ENCODE measurements at regions not wholly inside any gene's neighbourhood (a gene's known extent, or its start where the extent isn't known, plus 50 kb on each side); places are given as distances from the start of the nearest gene placed in this dataset.

- ChIA-PET POLR2A (no interaction called here), CTCF (no interaction called here)
- TF ChIP-seq FOXA1 (IDR thresholded peaks at IDR 0.05) (no peak), BHLHE40 (IDR thresholded peaks at IDR 0.05; ENCODE audit: borderline replicate concordance) (no peak), ARNT (IDR thresholded peaks at IDR 0.05) (no peak), L3MBTL2 (conservative IDR thresholded peaks at IDR 0.05) (no peak), SP1 (IDR thresholded peaks at IDR 0.05) (no peak), HDGF (IDR thresholded peaks at IDR 0.05; ENCODE audit: borderline replicate concordance) (no peak), SUZ12 (IDR thresholded peaks at IDR 0.05) (no peak), FOXK2 (IDR thresholded peaks at IDR 0.05) (no peak), NFRKB (IDR thresholded peaks at IDR 0.05) (no peak), ELF4 (IDR thresholded peaks at IDR 0.05) (no peak), FOXM1 (IDR thresholded peaks at IDR 0.05; ENCODE audit: borderline replicate concordance) (no peak), LEF1 (IDR thresholded peaks at IDR 0.05; ENCODE audit: borderline replicate concordance) (no peak)
- no peak for DNase-seq (ENCODE audit: extremely low spot score)
These were observed 125.2 kb downstream of the CTTN start for GRCh38 chr11:70523384-70524095.

- POLR2A ChIA-PET = no interaction called here
- no peak for DNase-seq (ENCODE audit: extremely low spot score)
- TF ChIP-seq ELF4 (IDR thresholded peaks at IDR 0.05) (no peak), NFRKB (IDR thresholded peaks at IDR 0.05) (no peak), HDGF (IDR thresholded peaks at IDR 0.05; ENCODE audit: borderline replicate concordance) (no peak), FOXM1 (IDR thresholded peaks at IDR 0.05; ENCODE audit: borderline replicate concordance) (no peak), FOXA1 (IDR thresholded peaks at IDR 0.05) (no peak), TARDBP (IDR thresholded peaks at IDR 0.05) (no peak), CTBP1 (IDR thresholded peaks at IDR 0.05; ENCODE audit: borderline replicate concordance) (no peak), LEF1 (IDR thresholded peaks at IDR 0.05; ENCODE audit: borderline replicate concordance) (no peak), FOXK2 (IDR thresholded peaks at IDR 0.05) (no peak), SP1 (IDR thresholded peaks at IDR 0.05) (no peak), ZNF384 (IDR thresholded peaks at IDR 0.05) (no peak), SUZ12 (IDR thresholded peaks at IDR 0.05) (no peak), ARNT (IDR thresholded peaks at IDR 0.05) (no peak), BHLHE40 (IDR thresholded peaks at IDR 0.05; ENCODE audit: borderline replicate concordance) (no peak), PKNOX1 (IDR thresholded peaks at IDR 0.05) (no peak), L3MBTL2 (conservative IDR thresholded peaks at IDR 0.05) (no peak)
- CTCF ChIA-PET = no interaction called here
These were observed 126.0 kb downstream of the CTTN start for GRCh38 chr11:70524096-70524922.

GRCh38 chr11:70525006-70525405 lies 126.7 kb downstream of the CTTN start:
- POLR2A ChIA-PET = no interaction called here
- TF ChIP-seq TARDBP (IDR thresholded peaks at IDR 0.05) (no peak), FOXM1 (IDR thresholded peaks at IDR 0.05; ENCODE audit: borderline replicate concordance) (no peak), PKNOX1 (IDR thresholded peaks at IDR 0.05) (no peak), NFRKB (IDR thresholded peaks at IDR 0.05) (no peak), SP1 (IDR thresholded peaks at IDR 0.05) (no peak), FOXA1 (IDR thresholded peaks at IDR 0.05) (no peak), ELF4 (IDR thresholded peaks at IDR 0.05) (no peak), L3MBTL2 (conservative IDR thresholded peaks at IDR 0.05) (no peak)
- CTCF ChIA-PET = interaction anchor here (0.7 kb wide), 1 partner anchor 24 kb away, joined by 3 read pairs; no protein-coding TSS in a partner anchor
- DNase-seq (ENCODE audit: extremely low spot score) = no peak

- TF ChIP-seq BHLHE40 (IDR thresholded peaks at IDR 0.05; ENCODE audit: borderline replicate concordance) = no peak
- no peak for TF ChIP-seq FOXA1 (IDR thresholded peaks at IDR 0.05)
- TF ChIP-seq ELF4 (IDR thresholded peaks at IDR 0.05) = no peak
- no peak for TF ChIP-seq FOXK2 (IDR thresholded peaks at IDR 0.05)
- no peak for TF ChIP-seq NFRKB (IDR thresholded peaks at IDR 0.05)
- TF ChIP-seq FOXM1 (IDR thresholded peaks at IDR 0.05; ENCODE audit: borderline replicate concordance) = no peak
- no peak for TF ChIP-seq SUZ12 (IDR thresholded peaks at IDR 0.05)
- TF ChIP-seq LEF1 (IDR thresholded peaks at IDR 0.05; ENCODE audit: borderline replicate concordance) = no peak
- no peak for TF ChIP-seq L3MBTL2 (conservative IDR thresholded peaks at IDR 0.05)
- TF ChIP-seq CTBP1 (IDR thresholded peaks at IDR 0.05; ENCODE audit: borderline replicate concordance) = no peak
- no peak for TF ChIP-seq TARDBP (IDR thresholded peaks at IDR 0.05)
- TF ChIP-seq ARNT (IDR thresholded peaks at IDR 0.05) = no peak
- no peak for TF ChIP-seq SP1 (IDR thresholded peaks at IDR 0.05)
- no peak for DNase-seq (ENCODE audit: extremely low spot score)
- ChIA-PET CTCF (interaction anchor here (0.7 kb wide), 1 partner anchor 23 kb away, joined by 3 read pairs; no protein-coding TSS in a partner anchor), POLR2A (no interaction called here)
These were observed 127.1 kb downstream of the CTTN start for GRCh38 chr11:70525466-70525865.

GRCh38 chr11:70526116-70527045 lies 128.1 kb downstream of the CTTN start:
- ChIA-PET POLR2A (no interaction called here), CTCF (no interaction called here)
- no peak for DNase-seq (ENCODE audit: extremely low spot score)
- TF ChIP-seq ELF4 (IDR thresholded peaks at IDR 0.05) = no peak
- TF ChIP-seq NFRKB (IDR thresholded peaks at IDR 0.05) = no peak
- TF ChIP-seq LEF1 (IDR thresholded peaks at IDR 0.05; ENCODE audit: borderline replicate concordance) = no peak
- TF ChIP-seq TARDBP (IDR thresholded peaks at IDR 0.05) = no peak
- TF ChIP-seq FOXA1 (IDR thresholded peaks at IDR 0.05) = no peak
- no peak for TF ChIP-seq SP1 (IDR thresholded peaks at IDR 0.05)
- no peak for TF ChIP-seq ARNT (IDR thresholded peaks at IDR 0.05)
- TF ChIP-seq L3MBTL2 (conservative IDR thresholded peaks at IDR 0.05) = no peak
- TF ChIP-seq PKNOX1 (IDR thresholded peaks at IDR 0.05) = no peak
- no peak for TF ChIP-seq HDGF (IDR thresholded peaks at IDR 0.05; ENCODE audit: borderline replicate concordance)
- no peak for TF ChIP-seq ZNF384 (IDR thresholded peaks at IDR 0.05)
- no peak for TF ChIP-seq CTBP1 (IDR thresholded peaks at IDR 0.05; ENCODE audit: borderline replicate concordance)
- no peak for TF ChIP-seq FOXM1 (IDR thresholded peaks at IDR 0.05; ENCODE audit: borderline replicate concordance)
- TF ChIP-seq BHLHE40 (IDR thresholded peaks at IDR 0.05; ENCODE audit: borderline replicate concordance) = no peak
- TF ChIP-seq FOXK2 (IDR thresholded peaks at IDR 0.05) = no peak
- TF ChIP-seq SUZ12 (IDR thresholded peaks at IDR 0.05) = no peak

Data from HEK293T (cell line).